ENCODE measurements at regions not wholly inside any gene's neighbourhood (a gene's known extent, or its start where the extent isn't known, plus 50 kb on each side); places are given as distances from the start of the nearest gene placed in this dataset.

DNA sequence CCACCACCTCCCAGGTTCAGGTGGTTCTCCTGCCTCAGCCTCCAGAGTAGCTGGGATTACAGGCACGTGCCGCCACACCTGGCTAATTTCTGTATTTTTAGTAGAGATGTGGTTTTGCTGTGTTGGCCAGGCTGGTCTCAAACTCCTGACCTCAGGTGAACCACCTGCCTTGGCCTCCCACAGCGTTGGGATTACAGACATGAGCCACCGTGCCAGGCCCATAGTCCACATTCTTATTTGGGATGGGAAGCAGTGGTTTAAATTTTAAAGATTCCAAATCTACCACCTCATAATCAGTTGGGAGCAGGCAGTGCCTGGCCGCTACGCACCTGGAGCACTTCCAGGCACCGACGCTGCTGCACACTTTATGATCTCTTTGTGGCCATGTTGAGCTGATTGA, 160.6 kb upstream of the SOX1 start:
- no peak overlapping the region for H3K27ac ChIP-seq (ENCODE audit: low read length)
- no peaks in the 10 kb centered on the region for H3K27me3 ChIP-seq (ENCODE audit: low read depth, low read length)
- no peaks in the 10 kb centered on the region for H3K9me3 ChIP-seq (ENCODE audit: control insufficient read depth in 1 of 2, low read length in 2 of 2)
- no peaks in the 10 kb centered on the region for H3K4me1 ChIP-seq (ENCODE audit: control insufficient read depth in 1 of 2, insufficient read depth in 2 of 2, low read length in 2 of 2)
- no peak overlapping the region for H3K4me3 ChIP-seq (ENCODE audit: low read depth in 1 of 2, low read length in 2 of 2)
- no peaks in the 10 kb centered on the region for H3K36me3 ChIP-seq (ENCODE audit: control insufficient read depth in 1 of 2, insufficient read depth in 2 of 2, low read length in 2 of 2)

DNA sequence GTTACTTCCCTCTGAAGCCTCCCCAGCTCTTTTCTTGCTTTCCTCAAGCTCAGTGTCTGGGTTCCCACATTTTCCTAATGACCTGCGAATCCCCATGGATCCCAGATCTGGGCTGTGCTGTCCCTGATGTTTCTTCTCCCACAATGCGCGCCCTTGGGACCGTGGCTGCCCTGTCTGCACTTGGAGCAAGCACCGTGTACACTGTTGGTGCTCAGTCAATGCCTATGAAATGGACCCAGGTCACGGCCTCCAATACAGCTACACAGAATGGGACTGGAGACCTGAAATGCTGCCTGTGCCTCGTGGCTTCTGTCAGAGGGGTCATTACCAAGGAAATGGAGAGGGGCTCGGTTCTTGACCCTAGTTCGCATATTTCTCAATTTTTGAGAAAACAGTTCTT, 160.1 kb upstream of the SOX1 start:
- Histone ChIP-seq H3K4me3 (ENCODE audit: low read depth in 1 of 2, low read length in 2 of 2) (no peak overlapping the region), H3K36me3 (ENCODE audit: control insufficient read depth in 1 of 2, insufficient read depth in 2 of 2, low read length in 2 of 2) (no peaks in the 10 kb centered on the region), H3K9me3 (ENCODE audit: control insufficient read depth in 1 of 2, low read length in 2 of 2) (no peaks in the 10 kb centered on the region), H3K27me3 (ENCODE audit: low read depth, low read length) (no peaks in the 10 kb centered on the region), H3K27ac (ENCODE audit: low read length) (no peak overlapping the region), H3K4me1 (ENCODE audit: control insufficient read depth in 1 of 2, insufficient read depth in 2 of 2, low read length in 2 of 2) (no peaks in the 10 kb centered on the region)

DNA sequence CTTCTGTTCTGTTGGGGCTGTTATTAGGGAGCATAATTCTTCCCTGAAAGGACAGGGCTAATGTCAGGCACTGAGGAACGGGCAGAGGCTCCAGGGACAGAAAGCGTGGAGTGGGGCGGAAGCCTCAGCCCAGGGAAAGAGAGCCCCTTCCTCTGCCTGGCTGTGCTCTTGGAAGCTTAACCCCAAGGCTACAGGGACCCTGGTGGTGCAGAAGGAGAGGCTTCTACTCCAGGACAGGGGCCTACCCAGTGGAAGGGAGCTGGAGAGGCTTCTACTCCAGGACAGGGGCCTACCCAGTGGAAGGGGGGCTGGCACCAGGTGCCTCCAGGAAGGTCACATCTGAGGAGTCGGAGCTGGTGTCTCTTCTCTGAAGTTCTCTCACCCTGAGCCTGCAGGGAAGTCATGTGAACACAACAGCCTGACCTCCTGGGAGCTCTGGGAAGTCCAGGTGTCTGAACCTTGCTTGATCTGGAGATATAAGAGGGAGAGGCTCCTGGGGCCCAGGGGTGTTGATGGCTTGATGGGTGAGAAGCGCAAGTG, 159.5 kb upstream of the SOX1 start:
- Histone ChIP-seq H3K9me3 (ENCODE audit: control insufficient read depth in 1 of 2, low read length in 2 of 2) (no peaks in the 10 kb centered on the region), H3K4me3 (ENCODE audit: low read depth in 1 of 2, low read length in 2 of 2) (no peak overlapping the region), H3K36me3 (ENCODE audit: control insufficient read depth in 1 of 2, insufficient read depth in 2 of 2, low read length in 2 of 2) (no peaks in the 10 kb centered on the region), H3K4me1 (ENCODE audit: control insufficient read depth in 1 of 2, insufficient read depth in 2 of 2, low read length in 2 of 2) (no peaks in the 10 kb centered on the region), H3K27me3 (ENCODE audit: low read depth, low read length) (no peaks in the 10 kb centered on the region), H3K27ac (ENCODE audit: low read length) (no peak overlapping the region)

DNA sequence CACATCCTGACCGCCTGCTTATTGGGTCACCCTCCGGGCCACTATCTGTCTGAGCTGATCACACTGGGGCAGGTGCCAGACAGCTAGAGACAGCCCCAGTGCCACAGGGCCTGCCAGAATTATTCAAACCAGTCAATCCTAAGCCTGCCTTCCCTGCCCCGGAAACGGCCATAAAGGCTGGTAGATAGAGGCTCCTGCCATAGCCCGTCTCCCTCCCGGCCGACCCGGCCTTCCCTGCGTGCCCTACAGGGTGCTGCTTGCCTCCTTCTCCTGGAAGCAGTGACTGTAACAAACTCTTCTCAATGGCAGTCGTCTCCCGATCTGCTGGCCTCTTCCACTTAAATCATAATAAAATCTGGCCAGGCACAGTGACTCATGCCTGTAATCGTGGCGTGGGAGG, 158.6 kb upstream of the SOX1 start:
- Histone ChIP-seq H3K27ac (ENCODE audit: low read length) (no peak overlapping the region), H3K27me3 (ENCODE audit: low read depth, low read length) (no peaks in the 10 kb centered on the region), H3K4me3 (ENCODE audit: low read depth in 1 of 2, low read length in 2 of 2) (no peak overlapping the region), H3K4me1 (ENCODE audit: control insufficient read depth in 1 of 2, insufficient read depth in 2 of 2, low read length in 2 of 2) (no peaks in the 10 kb centered on the region), H3K36me3 (ENCODE audit: control insufficient read depth in 1 of 2, insufficient read depth in 2 of 2, low read length in 2 of 2) (no peaks in the 10 kb centered on the region), H3K9me3 (ENCODE audit: control insufficient read depth in 1 of 2, low read length in 2 of 2) (no peaks in the 10 kb centered on the region)

DNA sequence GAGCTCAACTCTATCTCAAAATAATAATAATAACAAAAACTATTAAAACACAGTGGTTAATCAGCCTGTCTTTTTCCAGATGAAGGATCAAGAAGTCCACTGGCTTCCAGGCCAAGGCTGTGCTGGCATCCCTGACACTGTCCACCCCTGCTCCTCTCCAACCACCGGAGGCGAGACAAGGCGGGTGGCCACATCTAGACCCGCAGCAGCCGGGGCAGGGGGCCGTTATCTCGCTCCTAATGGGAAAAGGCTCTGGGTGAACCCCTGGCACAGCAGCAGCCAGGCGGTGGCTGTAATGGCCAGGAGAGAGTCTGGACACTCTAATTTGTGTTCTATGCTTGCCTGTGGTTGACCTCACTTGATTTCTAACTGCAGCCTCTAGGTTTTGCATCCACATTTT, 158.0 kb upstream of the SOX1 start:
- no peak overlapping the region for H3K4me3 ChIP-seq (ENCODE audit: low read depth in 1 of 2, low read length in 2 of 2)
- no peak overlapping the region for H3K27ac ChIP-seq (ENCODE audit: low read length)
- no peaks in the 10 kb centered on the region for H3K36me3 ChIP-seq (ENCODE audit: control insufficient read depth in 1 of 2, insufficient read depth in 2 of 2, low read length in 2 of 2)
- no peaks in the 10 kb centered on the region for H3K9me3 ChIP-seq (ENCODE audit: control insufficient read depth in 1 of 2, low read length in 2 of 2)
- H3K27me3 ChIP-seq (ENCODE audit: low read depth, low read length), result no peaks in the 10 kb centered on the region
- no peaks in the 10 kb centered on the region for H3K4me1 ChIP-seq (ENCODE audit: control insufficient read depth in 1 of 2, insufficient read depth in 2 of 2, low read length in 2 of 2)

DNA sequence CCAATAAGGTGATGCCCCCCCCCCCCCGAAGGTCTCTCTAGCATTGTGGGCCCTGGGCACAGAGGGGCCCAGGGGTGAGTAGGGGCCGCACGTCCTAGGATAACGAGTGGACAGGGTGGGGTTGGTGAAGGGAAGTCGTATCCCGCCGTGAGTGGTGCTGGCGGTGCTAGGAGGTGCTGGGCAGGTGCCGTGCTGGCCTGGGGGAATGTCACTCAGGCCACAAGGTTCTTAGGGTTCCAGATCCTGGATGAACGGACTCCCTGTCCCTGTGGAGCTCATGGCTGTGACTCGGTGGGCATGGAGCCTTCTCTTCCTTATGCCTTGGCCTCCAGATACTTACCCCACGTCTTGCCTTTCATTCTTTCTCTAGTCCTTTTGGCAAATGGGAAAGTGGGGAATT, 157.4 kb upstream of the SOX1 start:
- Histone ChIP-seq H3K4me1 (ENCODE audit: control insufficient read depth in 1 of 2, insufficient read depth in 2 of 2, low read length in 2 of 2) (no peaks in the 10 kb centered on the region), H3K9me3 (ENCODE audit: control insufficient read depth in 1 of 2, low read length in 2 of 2) (no peaks in the 10 kb centered on the region), H3K4me3 (ENCODE audit: low read depth in 1 of 2, low read length in 2 of 2) (no peak overlapping the region), H3K27ac (ENCODE audit: low read length) (no peak overlapping the region), H3K36me3 (ENCODE audit: control insufficient read depth in 1 of 2, insufficient read depth in 2 of 2, low read length in 2 of 2) (no peaks in the 10 kb centered on the region), H3K27me3 (ENCODE audit: low read depth, low read length) (no peaks in the 10 kb centered on the region)

DNA sequence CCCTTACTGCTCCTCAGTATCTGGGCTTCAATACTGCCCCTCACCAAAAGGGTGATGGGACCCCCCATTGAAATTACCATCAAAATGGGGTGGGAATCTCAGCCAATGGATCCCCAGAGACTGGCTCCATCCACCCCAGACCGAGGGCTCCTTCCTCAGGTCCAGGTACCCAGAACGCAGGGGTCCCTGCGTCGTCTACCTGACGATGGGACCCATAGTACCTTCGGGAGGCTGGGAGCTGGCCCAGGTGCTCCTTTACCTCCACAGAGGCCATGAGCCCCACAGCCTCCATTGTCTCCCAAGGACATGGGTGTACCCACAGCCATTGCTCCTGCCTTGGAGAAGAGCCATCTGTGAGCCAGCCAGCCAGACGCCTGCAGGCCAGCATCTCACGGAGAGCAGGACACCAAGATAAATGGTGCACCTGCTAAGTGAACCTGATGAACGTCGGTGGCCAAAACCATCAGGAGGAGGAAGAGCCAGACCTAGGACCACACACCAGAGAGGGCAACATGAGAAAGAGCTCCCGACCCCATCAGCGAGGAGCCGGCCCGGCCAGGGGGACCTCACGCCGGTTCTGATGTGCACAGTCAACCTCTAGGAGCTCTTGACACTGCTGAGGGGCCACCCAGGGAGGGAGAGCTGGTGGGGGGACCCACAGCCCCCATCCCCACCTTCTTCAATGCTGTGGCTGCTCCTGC, 156.8 kb upstream of the SOX1 start:
- Histone ChIP-seq H3K4me1 (ENCODE audit: control insufficient read depth in 1 of 2, insufficient read depth in 2 of 2, low read length in 2 of 2) (no peaks in the 10 kb centered on the region), H3K4me3 (ENCODE audit: low read depth in 1 of 2, low read length in 2 of 2) (no peak overlapping the region), H3K27ac (ENCODE audit: low read length) (no peak overlapping the region), H3K27me3 (ENCODE audit: low read depth, low read length) (no peaks in the 10 kb centered on the region), H3K36me3 (ENCODE audit: control insufficient read depth in 1 of 2, insufficient read depth in 2 of 2, low read length in 2 of 2) (no peaks in the 10 kb centered on the region), H3K9me3 (ENCODE audit: control insufficient read depth in 1 of 2, low read length in 2 of 2) (no peaks in the 10 kb centered on the region)

DNA sequence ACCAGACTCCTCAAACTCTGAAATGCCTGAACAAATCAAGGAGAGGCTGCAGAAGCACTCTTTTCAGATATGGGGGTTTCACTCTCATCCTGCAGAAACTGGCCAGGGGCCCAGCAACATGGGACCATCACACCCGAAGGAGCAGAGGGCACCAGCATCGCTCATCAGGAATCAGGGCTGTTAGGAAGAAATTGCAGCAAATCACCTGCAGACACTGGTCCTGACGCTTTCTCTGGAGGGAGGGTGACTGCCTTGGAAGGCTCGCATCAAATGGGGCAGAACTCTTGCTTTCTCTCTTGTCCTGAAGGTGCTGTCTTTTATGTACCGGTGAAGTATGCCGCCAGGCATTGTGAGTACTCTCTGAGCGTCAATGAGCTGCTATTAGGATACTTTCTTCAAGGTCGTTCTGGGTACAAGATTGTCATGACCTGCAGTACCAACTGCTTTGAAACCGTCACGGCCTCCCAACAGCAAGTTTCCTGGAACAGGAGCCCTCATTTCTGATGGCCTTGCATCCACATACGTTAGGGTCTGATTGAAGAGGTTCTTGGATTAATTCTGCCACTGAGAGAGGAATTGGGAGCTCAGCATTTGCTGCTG, 155.7 kb upstream of the SOX1 start:
- H3K4me1 ChIP-seq (ENCODE audit: control insufficient read depth in 1 of 2, insufficient read depth in 2 of 2, low read length in 2 of 2), result no peaks in the 10 kb centered on the region
- no peak overlapping the region for H3K4me3 ChIP-seq (ENCODE audit: low read depth in 1 of 2, low read length in 2 of 2)
- H3K27ac ChIP-seq (ENCODE audit: low read length), result no peak overlapping the region
- no peaks in the 10 kb centered on the region for H3K27me3 ChIP-seq (ENCODE audit: low read depth, low read length)
- H3K36me3 ChIP-seq (ENCODE audit: control insufficient read depth in 1 of 2, insufficient read depth in 2 of 2, low read length in 2 of 2), result no peaks in the 10 kb centered on the region
- no peaks in the 10 kb centered on the region for H3K9me3 ChIP-seq (ENCODE audit: control insufficient read depth in 1 of 2, low read length in 2 of 2)

DNA sequence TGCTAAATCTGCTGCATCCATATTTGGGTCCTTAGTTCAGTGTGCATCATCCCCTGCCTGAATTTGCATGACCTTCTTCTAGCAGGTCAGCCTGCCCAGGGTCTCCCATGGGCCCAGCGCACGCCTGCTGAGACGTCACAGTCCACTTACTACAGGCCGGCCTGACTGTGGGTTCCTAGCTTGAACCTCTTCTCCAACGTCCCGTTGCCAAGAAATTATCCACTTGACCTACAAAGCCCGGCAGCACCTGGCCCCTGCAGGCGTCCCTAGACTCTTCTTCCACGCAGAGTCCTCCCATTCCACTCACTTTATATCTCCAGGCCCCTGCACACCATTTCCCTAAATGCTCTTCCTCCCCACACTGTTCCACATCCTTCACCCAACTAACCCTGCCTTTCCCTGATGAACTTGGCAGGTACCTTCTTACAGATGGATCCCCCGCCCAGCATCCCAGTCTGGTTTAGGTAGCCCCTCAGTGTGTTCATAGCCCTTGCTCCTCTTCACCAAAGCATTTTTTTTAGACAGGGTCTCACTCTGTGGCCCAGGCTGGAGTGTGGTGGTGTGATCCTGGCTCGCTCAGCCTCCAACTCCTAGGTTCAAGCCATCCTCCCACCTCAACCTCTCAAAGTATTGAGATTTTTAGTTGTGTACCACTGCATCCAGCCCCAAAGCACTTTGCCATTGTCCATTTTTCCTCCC, 155.0 kb upstream of the SOX1 start:
- no peaks in the 10 kb centered on the region for H3K27me3 ChIP-seq (ENCODE audit: low read depth, low read length)
- no peak overlapping the region for H3K27ac ChIP-seq (ENCODE audit: low read length)
- no peaks in the 10 kb centered on the region for H3K4me1 ChIP-seq (ENCODE audit: control insufficient read depth in 1 of 2, insufficient read depth in 2 of 2, low read length in 2 of 2)
- H3K36me3 ChIP-seq (ENCODE audit: control insufficient read depth in 1 of 2, insufficient read depth in 2 of 2, low read length in 2 of 2), result no peaks in the 10 kb centered on the region
- no peaks in the 10 kb centered on the region for H3K9me3 ChIP-seq (ENCODE audit: control insufficient read depth in 1 of 2, low read length in 2 of 2)
- H3K4me3 ChIP-seq (ENCODE audit: low read depth in 1 of 2, low read length in 2 of 2), result no peak overlapping the region

DNA sequence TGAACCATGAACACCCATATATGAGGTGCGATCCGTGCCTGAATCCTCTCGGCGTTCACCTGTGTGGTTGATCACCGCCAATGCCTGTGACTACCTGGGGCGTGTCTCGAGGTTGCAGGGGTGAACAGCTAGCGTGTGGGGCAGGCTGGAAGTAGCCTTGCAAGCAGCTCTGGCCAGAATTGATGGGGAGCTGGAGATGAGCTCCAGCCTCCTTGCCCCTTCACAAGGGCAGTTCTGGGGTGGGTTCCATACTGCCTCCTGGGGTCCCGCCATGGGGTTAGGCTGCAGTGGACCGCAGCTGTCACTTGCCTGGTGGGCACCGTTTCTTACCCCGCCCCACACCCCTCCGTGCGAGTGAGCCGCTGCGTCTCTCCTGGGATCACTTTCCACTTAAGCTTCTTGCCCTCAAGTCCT, 154.5 kb upstream of the SOX1 start:
- Histone ChIP-seq H3K9me3 (ENCODE audit: control insufficient read depth in 1 of 2, low read length in 2 of 2) (no peaks in the 10 kb centered on the region), H3K36me3 (ENCODE audit: control insufficient read depth in 1 of 2, insufficient read depth in 2 of 2, low read length in 2 of 2) (no peaks in the 10 kb centered on the region), H3K27me3 (ENCODE audit: low read depth, low read length) (no peaks in the 10 kb centered on the region), H3K4me1 (ENCODE audit: control insufficient read depth in 1 of 2, insufficient read depth in 2 of 2, low read length in 2 of 2) (no peaks in the 10 kb centered on the region), H3K4me3 (ENCODE audit: low read depth in 1 of 2, low read length in 2 of 2) (no peak overlapping the region), H3K27ac (ENCODE audit: low read length) (no peak overlapping the region)

DNA sequence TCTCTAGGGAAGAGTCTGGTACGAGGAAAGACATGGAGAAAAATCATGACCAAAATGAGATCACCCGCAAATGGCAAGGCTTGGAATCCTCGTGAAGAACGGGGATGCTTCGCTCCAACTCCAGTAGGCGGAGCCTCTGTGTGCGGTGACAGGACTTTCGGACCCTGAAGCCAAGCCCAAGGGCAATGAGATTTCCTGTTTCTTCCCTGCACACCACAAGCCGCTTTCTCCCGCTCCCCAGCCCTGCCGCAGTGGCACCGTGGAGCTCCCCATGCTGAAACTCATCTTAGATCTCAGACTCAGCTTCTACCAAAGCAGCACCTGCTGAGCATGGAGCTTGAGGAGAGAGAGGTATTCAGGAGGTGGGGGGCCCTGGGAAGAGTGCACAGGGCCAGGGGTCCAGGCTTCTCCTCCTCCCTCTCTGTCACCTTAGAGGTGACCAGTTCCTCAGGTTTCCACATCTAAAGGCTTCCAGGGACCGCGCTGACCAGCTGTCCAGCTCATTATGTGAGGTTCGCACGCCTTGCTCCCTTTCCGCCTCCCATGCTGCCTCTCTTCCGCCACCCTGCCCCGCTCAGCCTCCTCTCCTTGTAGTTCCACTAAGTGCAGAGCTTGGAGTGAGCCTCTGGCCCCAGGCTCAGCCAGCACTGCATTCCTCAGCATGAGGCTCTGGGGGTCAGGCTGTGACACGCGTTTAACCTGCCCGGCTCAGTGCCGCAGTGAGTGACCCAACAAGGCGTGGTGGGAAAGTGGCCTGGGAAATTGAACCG, 153.8 kb upstream of the SOX1 start:
- Histone ChIP-seq H3K36me3 (ENCODE audit: control insufficient read depth in 1 of 2, insufficient read depth in 2 of 2, low read length in 2 of 2) (no peaks in the 10 kb centered on the region), H3K9me3 (ENCODE audit: control insufficient read depth in 1 of 2, low read length in 2 of 2) (no peaks in the 10 kb centered on the region), H3K27me3 (ENCODE audit: low read depth, low read length) (no peaks in the 10 kb centered on the region)

More for the DNA sequence above, 153.8 kb upstream of the SOX1 start:
- no peak overlapping the region for H3K4me3 ChIP-seq (ENCODE audit: low read depth in 1 of 2, low read length in 2 of 2)
- H3K4me1 ChIP-seq (ENCODE audit: control insufficient read depth in 1 of 2, insufficient read depth in 2 of 2, low read length in 2 of 2), result no peaks in the 10 kb centered on the region
- H3K27ac ChIP-seq (ENCODE audit: low read length), result no peak overlapping the region
